Body of pancreas (tissue), 4 donors: ENCODE measurements at regions not wholly inside any gene's neighbourhood (a gene's known extent, or its start where the extent isn't known, plus 50 kb on each side); places are given as distances from the start of the nearest gene placed in this dataset.

ENCODE experiments used
- ATAC-seq: fragments of 150-250 bp; one replicate; pipeline ENCODE4 v1.9.1; 2016
- DNase-seq, 4 donors: peaks; one replicate each; pipeline ENCODE4 v3.0.0-alpha.2; 2019
- H3K27ac ChIP-seq, 4 donors: fragments of 200-600 bp; sonication (generic); 1 replicate in 3 of 4; 2 replicates in 1 of 4; pipeline versions ENCODE4 v1.5.1 to v1.6.1; 2016 to 2019; ENCODE audit warnings: mild to moderate bottlenecking in 1 of 4, mixed read lengths in 1 of 4, moderate library complexity in 1 of 4
- H3K27me3 ChIP-seq, 2 donors: fragments of 200-600 bp; sonication (generic); one replicate each; pipeline ENCODE4 v1.6.0; 2016; ENCODE audit warnings: mild to moderate bottlenecking in 1 of 2
- H3K36me3 ChIP-seq, 2 donors: fragments of 200-600 bp; sonication (generic); replicated peaks in 1 of 2; 2 replicates each; pipeline ENCODE4 v1.5.1; 2016; ENCODE audit warnings: low read depth in 2 of 2; ENCODE audit not compliant: insufficient read depth in 1 of 2
- H3K4me1 ChIP-seq: fragments of 200-600 bp; sonication (generic); one replicate; pipeline ENCODE4 v1.6.0; 2016
- H3K4me3 ChIP-seq, 2 donors: fragments of 200-600 bp; sonication (generic); 1 replicate in 1 of 2; 2 replicates in 1 of 2; pipeline ENCODE4 v1.5.1; 2016 to 2019
- H3K9me3 ChIP-seq, 3 donors: fragments of 200-600 bp; sonication (generic); 1 replicate in 2 of 3; 2 replicates in 1 of 3; pipeline ENCODE4 v1.5.1; 2016
- CTCF ChIP-seq, 7 experiments: fragments of 450-650 bp in 4 of 7; fragments of 200-600 bp in 3 of 7; sonication (generic) in 3 of 7; IDR thresholded peaks; one replicate each; pipeline ENCODE4 v1.5.1; 2016 to 2019; ENCODE audit warnings: antibody characterized with exemption in 7 of 7
- POLR2A ChIP-seq, 3 donors: fragments of 450-650 bp; IDR thresholded peaks; one replicate each; pipeline ENCODE4 v1.6.1; 2016; ENCODE audit warnings: antibody characterized with exemption in 3 of 3, mild to moderate bottlenecking in 2 of 3
- WGBS, 2 donors: methylation state at CpG; one replicate each; pipeline ENCODE4 v1.1.5; 2017; 5-methylcytosine and 5-hydroxymethylcytosine counted together
- intact Hi-C: fragments of 100-400 bp; cut with DNase I; formaldehyde crosslinking; loops from one replicate; pipeline ENCODE4 v1.15.1; 2023

- DNase-seq (no peak), ATAC-seq (no peak)
- no peaks in the 10 kb centered on the region for H3K36me3 ChIP-seq
- no peak overlapping the region for H3K27ac ChIP-seq
- H3K4me1 ChIP-seq = no peaks in the 10 kb centered on the region
- 61 to 64% methylated on average over 1 of the region's 1 CpG for WGBS, 2 donors
- H3K9me3 ChIP-seq = peaks cover 0 to 4% (median 0%) of the 10 kb centered on the region in 3 donors
- no peaks in the 10 kb centered on the region for H3K27me3 ChIP-seq
- H3K4me3 ChIP-seq = no peak overlapping the region
- no peak for TF ChIP-seq POLR2A (IDR thresholded peaks at IDR 0.05)
- TF ChIP-seq CTCF (IDR thresholded peaks at IDR 0.05) = no peak
- intact Hi-C loops = no loop called here
Measured at GRCh38 chr10:57743711-57744110, 524.0 kb downstream of the IPMK start.

GRCh38 chr10:57741751-57742150, 525.9 kb downstream of the IPMK start:
- intact Hi-C loops = no loop called here

GRCh38 chr10:57723305-57723704, 544.4 kb downstream of the IPMK start:
- Histone ChIP-seq H3K27ac (no peak overlapping the region), H3K36me3 (no peaks in the 10 kb centered on the region), H3K9me3 (no peaks in the 10 kb centered on the region), H3K4me3 (no peak overlapping the region), H3K4me1 (no peaks in the 10 kb centered on the region), H3K27me3 (no peaks in the 10 kb centered on the region)
- DNase-seq = no peak
- WGBS, 2 donors = 60 to 61% methylated on average over 1 of the region's 1 CpG
- TF ChIP-seq POLR2A (IDR thresholded peaks at IDR 0.05) (no peak), CTCF (IDR thresholded peaks at IDR 0.05) (no peak)
- intact Hi-C loops = no loop called here
- ATAC-seq = no peak

More at GRCh38 chr10:57741751-57742150, 525.9 kb downstream of the IPMK start:
- ATAC-seq = no peak
- no peak for DNase-seq
- TF ChIP-seq CTCF (IDR thresholded peaks at IDR 0.05) (no peak), POLR2A (IDR thresholded peaks at IDR 0.05) (no peak)
- no peak overlapping the region for H3K27ac ChIP-seq
- no peaks in the 10 kb centered on the region for H3K36me3 ChIP-seq
- no peak overlapping the region for H3K4me3 ChIP-seq
- H3K27me3 ChIP-seq = no peaks in the 10 kb centered on the region
- H3K4me1 ChIP-seq = no peaks in the 10 kb centered on the region
- WGBS, 2 donors = 68 to 84% methylated on average over 3 of the region's 3 CpGs
- H3K9me3 ChIP-seq = no peaks in the 10 kb centered on the region

GRCh38 chr10:57716884-57717283, 550.8 kb downstream of the IPMK start:
- no peaks in the 10 kb centered on the region for H3K9me3 ChIP-seq
- DNase-seq (no peak), ATAC-seq (no peak)
- no peak overlapping the region for H3K27ac ChIP-seq
- H3K4me3 ChIP-seq = no peak overlapping the region
- H3K36me3 ChIP-seq = no peaks in the 10 kb centered on the region
- WGBS, 2 donors = 55 to 57% methylated on average over 2 of the region's 2 CpGs
- peak in 4 of 7 experiments; percentile 26 to 42 (median 30) for TF ChIP-seq CTCF (IDR thresholded peaks at IDR 0.05)
- no peak for TF ChIP-seq POLR2A (IDR thresholded peaks at IDR 0.05)
- H3K27me3 ChIP-seq = no peaks in the 10 kb centered on the region
- H3K4me1 ChIP-seq = no peaks in the 10 kb centered on the region
- intact Hi-C loops = no loop called here

GRCh38 chr10:57715233-57715632, 552.5 kb downstream of the IPMK start:
- Histone ChIP-seq H3K4me3 (no peak overlapping the region), H3K4me1 (no peaks in the 10 kb centered on the region), H3K27ac (no peak overlapping the region), H3K36me3 (no peaks in the 10 kb centered on the region), H3K9me3 (no peaks in the 10 kb centered on the region), H3K27me3 (no peaks in the 10 kb centered on the region)
- 64 to 65% methylated on average over 2 of the region's 2 CpGs for WGBS, 2 donors
- DNase-seq = no peak
- no peak for TF ChIP-seq POLR2A (IDR thresholded peaks at IDR 0.05)
- no peak for TF ChIP-seq CTCF (IDR thresholded peaks at IDR 0.05)
- ATAC-seq = no peak
- intact Hi-C loops = no loop called here
